ENCODE measurements at regions not wholly inside any gene's neighbourhood (a gene's known extent, or its start where the extent isn't known, plus 50 kb on each side); places are given as distances from the start of the nearest gene placed in this dataset.

- WGBS (ENCODE audit: low lambda C conversion rate), result 39% methylated on average over 1 of the region's 1 CpG
- Histone ChIP-seq H3K27ac (ENCODE audit: low read depth in 2 of 2, low read length in 1 of 2) (no peak overlapping the region), H3K4me3 (ENCODE audit: low read depth in 2 of 2, low read length in 1 of 2) (no peak overlapping the region), H3K9ac (no peak overlapping the region), H2AFZ (ENCODE audit: low read depth) (no peak overlapping the region), H4K20me1 (ENCODE audit: insufficient read depth) (no peaks in the 10 kb centered on the region), H3F3A (replicated peaks; ENCODE audit: insufficient read depth) (no peaks in the 10 kb centered on the region), H3K4me2 (no peak overlapping the region), H3K27me3 (ENCODE audit: insufficient read depth) (no peaks in the 10 kb centered on the region), H3K79me2 (ENCODE audit: insufficient read depth) (no peaks in the 10 kb centered on the region), H3K36me3 (replicated peaks in 1 of 2; ENCODE audit: control insufficient read depth in 1 of 2, insufficient read depth in 2 of 2, low read length in 1 of 2) (no peaks in the 10 kb centered on the region), H3K9me2 (no peaks in the 10 kb centered on the region), H3K9me3 (no peaks in the 10 kb centered on the region; the same call in none of the 2 replicates), H3K4me1 (ENCODE audit: control insufficient read depth in 1 of 2, insufficient read depth in 2 of 2, low read depth in 1 of 2, low read length in 1 of 2) (no peaks in the 10 kb centered on the region; a peak in 1 of 4 replicates)
- ChIA-PET CTCF (interaction anchor here (0.6 to 0.9 kb wide), 2 partner anchors 8 to 20 kb away, joined by 3 read pairs; no protein-coding TSS in a partner anchor), POLR2A (no interaction called here)
- TF ChIP-seq FOXM1 (IDR thresholded peaks at IDR 0.05; ENCODE audit: low read depth), result no peak
- TF ChIP-seq TCF12 (IDR thresholded peaks at IDR 0.05), result no peak
- no peak for TF ChIP-seq GATA2 (CRISPR knock-in tag; IDR thresholded peaks at IDR 0.05)
- TF ChIP-seq REST (IDR thresholded peaks at IDR 0.05; ENCODE audit: low read depth, low read length), result no peak
- no peak for TF ChIP-seq YY1 (IDR thresholded peaks at IDR 0.05; ENCODE audit: low read depth)
- TF ChIP-seq USF2 (IDR thresholded peaks at IDR 0.05; ENCODE audit: borderline replicate concordance, low read depth, low read length), result no peak
- TF ChIP-seq RXRA (IDR thresholded peaks at IDR 0.05; ENCODE audit: borderline replicate concordance, low read depth), result no peak
- no peak for TF ChIP-seq IRF3 (IDR thresholded peaks at IDR 0.05; ENCODE audit: low read depth, low read length)
- no peak for TF ChIP-seq GABPA (IDR thresholded peaks at IDR 0.05; ENCODE audit: low read depth)
- TF ChIP-seq USF1 (IDR thresholded peaks at IDR 0.05; ENCODE audit: borderline replicate concordance, low read depth), result no peak
- no peak for DNase-seq
Observed at GRCh38 chr3:176522436-176522835, 674.8 kb downstream of the TBL1XR1 start.

Data from SK-N-SH (cell line).